ENCODE measurements at regions not wholly inside any gene's neighbourhood (a gene's known extent, or its start where the extent isn't known, plus 50 kb on each side); places are given as distances from the start of the nearest gene placed in this dataset.

DNA sequence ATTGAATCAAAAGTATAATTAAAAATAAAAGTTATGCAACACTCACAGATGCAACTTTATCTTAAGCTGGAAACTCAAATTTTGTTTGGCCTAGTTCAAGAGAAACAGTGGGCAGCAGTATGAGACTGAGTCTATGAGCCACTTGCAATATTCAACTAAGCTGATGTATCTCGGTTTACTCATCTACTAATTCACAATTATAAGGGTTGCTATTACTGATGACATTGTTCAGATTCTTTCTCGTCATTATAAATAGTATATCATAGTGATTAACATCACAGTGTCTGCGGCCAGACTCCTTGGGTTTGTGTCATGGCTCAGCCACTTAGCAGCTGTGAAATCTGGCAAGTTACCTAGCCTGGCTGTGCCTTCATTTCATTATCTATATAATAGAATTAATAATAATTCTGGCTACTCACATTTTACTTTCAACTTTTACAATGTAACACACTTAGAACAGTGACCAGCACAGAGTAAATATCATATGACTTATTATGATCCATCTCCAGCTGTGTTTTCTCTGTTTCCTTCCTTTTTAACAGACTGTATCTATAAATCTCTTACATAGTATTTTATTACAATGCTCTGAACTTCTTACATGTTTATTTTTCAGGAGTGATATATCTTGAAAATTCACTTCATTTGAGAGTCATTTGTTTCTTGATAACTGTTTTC, 194.3 kb upstream of the RGS18 start:
- H3K27ac ChIP-seq: no peak overlapping the region
- TF ChIP-seq CTCF (IDR thresholded peaks at IDR 0.05): no peak
- H3K27me3 ChIP-seq (replicated peaks; ENCODE audit: insufficient read depth): no peaks in the 10 kb centered on the region
- H3K9me3 ChIP-seq: no peaks in the 10 kb centered on the region
- H3K4me3 ChIP-seq: no peak overlapping the region
- no peaks in the 10 kb centered on the region for H3K36me3 ChIP-seq
- DNase-seq (ENCODE audit: low spot score) (no peak), ATAC-seq (ENCODE audit: insufficient number of reproducible peaks, low FRiP score, low read depth) (no peak)
- no peaks in the 10 kb centered on the region for H3K4me1 ChIP-seq (ENCODE audit: control insufficient read depth in 1 of 2, low read depth in 2 of 2)

- DNase-seq (ENCODE audit: low spot score): no peak
- H3K27me3 ChIP-seq (replicated peaks; ENCODE audit: insufficient read depth): no peaks in the 10 kb centered on the region
Measured at GRCh38 chr1:191969290-191969689, 189.0 kb upstream of the RGS18 start.

GRCh38 chr1:191970116-191970515, 188.1 kb upstream of the RGS18 start:
- no peak for DNase-seq (ENCODE audit: low spot score)
- Histone ChIP-seq H3K9me3 (no peaks in the 10 kb centered on the region), H3K27me3 (replicated peaks; ENCODE audit: insufficient read depth) (no peaks in the 10 kb centered on the region), H3K4me1 (ENCODE audit: control insufficient read depth in 1 of 2, low read depth in 2 of 2) (no peaks in the 10 kb centered on the region), H3K4me3 (no peak overlapping the region), H3K36me3 (no peaks in the 10 kb centered on the region), H3K27ac (no peak overlapping the region)
- no peak for ATAC-seq (ENCODE audit: insufficient number of reproducible peaks, low FRiP score, low read depth)
- no peak for TF ChIP-seq CTCF (IDR thresholded peaks at IDR 0.05)

More at GRCh38 chr1:191969290-191969689, 189.0 kb upstream of the RGS18 start:
- no peaks in the 10 kb centered on the region for H3K36me3 ChIP-seq
- H3K9me3 ChIP-seq: no peaks in the 10 kb centered on the region
- no peak for TF ChIP-seq CTCF (IDR thresholded peaks at IDR 0.05)
- no peak for ATAC-seq (ENCODE audit: insufficient number of reproducible peaks, low FRiP score, low read depth)
- H3K4me3 ChIP-seq: no peak overlapping the region
- no peaks in the 10 kb centered on the region for H3K4me1 ChIP-seq (ENCODE audit: control insufficient read depth in 1 of 2, low read depth in 2 of 2)
- no peak overlapping the region for H3K27ac ChIP-seq

DNA sequence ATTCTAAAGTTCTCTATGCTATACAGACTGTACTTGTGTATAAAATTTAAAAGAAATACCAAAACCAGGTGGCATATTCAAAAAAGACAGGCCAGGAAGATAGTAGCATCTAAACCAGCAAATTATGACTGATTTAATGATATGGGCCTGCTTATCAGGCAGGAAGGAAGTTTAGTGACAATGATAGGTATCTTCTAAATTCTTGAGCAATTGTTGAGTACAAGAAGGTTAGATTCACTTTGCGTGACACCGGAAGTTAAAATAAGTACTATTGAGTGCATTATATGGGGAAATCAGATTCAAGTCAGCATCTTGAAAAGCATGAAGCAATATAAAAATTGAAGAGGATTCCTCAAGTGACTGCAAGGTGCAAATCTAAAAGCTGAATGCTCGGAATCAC, 186.8 kb upstream of the RGS18 start:
- ATAC-seq (ENCODE audit: insufficient number of reproducible peaks, low FRiP score, low read depth) (no peak), DNase-seq (ENCODE audit: low spot score) (no peak)
- H3K27me3 ChIP-seq (replicated peaks; ENCODE audit: insufficient read depth): no peaks in the 10 kb centered on the region
- no peak overlapping the region for H3K4me3 ChIP-seq
- H3K4me1 ChIP-seq (ENCODE audit: control insufficient read depth in 1 of 2, low read depth in 2 of 2): no peaks in the 10 kb centered on the region
- no peaks in the 10 kb centered on the region for H3K9me3 ChIP-seq
- H3K27ac ChIP-seq: no peak overlapping the region
- no peaks in the 10 kb centered on the region for H3K36me3 ChIP-seq
- no peak for TF ChIP-seq CTCF (IDR thresholded peaks at IDR 0.05)

DNA sequence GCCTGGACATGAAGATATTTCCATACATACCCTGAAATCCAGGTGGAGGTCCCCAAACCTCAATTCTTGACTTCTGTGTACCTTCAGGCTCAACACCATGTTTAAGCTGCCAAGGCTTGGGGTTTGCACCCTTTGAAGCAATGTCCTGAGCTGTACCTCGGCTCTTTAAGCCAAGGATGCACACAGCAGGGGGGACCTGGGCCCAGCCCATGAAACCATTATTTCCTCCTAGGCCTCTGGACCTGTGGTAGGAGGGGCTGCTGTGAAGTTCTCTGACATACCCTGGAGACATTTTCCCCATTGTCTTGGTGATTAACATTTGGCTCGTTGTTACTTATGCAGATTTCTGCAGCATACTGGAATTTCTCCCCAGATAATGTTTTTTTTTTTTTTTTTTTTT, 184.3 kb upstream of the RGS18 start:
- no peak for TF ChIP-seq CTCF (IDR thresholded peaks at IDR 0.05)
- H3K27me3 ChIP-seq (replicated peaks; ENCODE audit: insufficient read depth): no peaks in the 10 kb centered on the region
- no peaks in the 10 kb centered on the region for H3K9me3 ChIP-seq
- no peaks in the 10 kb centered on the region for H3K36me3 ChIP-seq
- no peak overlapping the region for H3K27ac ChIP-seq
- DNase-seq (ENCODE audit: low spot score): no peak
- no peak overlapping the region for H3K4me3 ChIP-seq
- no peaks in the 10 kb centered on the region for H3K4me1 ChIP-seq (ENCODE audit: control insufficient read depth in 1 of 2, low read depth in 2 of 2)
- ATAC-seq (ENCODE audit: insufficient number of reproducible peaks, low FRiP score, low read depth): no peak
